ENCODE measurements at regions not wholly inside any gene's neighbourhood (a gene's known extent, or its start where the extent isn't known, plus 50 kb on each side); places are given as distances from the start of the nearest gene placed in this dataset.

DNA sequence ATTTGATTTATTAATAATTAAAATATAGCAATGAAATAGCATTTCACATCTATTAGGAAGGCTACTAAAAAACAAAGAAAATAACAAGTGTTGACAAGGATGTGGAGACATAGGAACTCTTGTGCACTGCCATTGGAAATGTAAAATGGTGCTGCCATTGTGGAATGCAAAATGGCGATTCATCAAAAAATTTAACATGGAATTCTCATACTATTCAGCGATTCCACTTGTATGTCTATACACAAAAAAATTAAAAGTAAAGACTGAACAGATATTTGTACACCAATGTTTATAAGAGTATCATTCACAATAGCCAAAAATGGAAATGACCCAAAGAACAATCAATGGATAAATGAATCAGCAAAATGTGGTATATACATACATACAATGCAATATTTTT is 101.3 kb upstream of the S1PR1 start:
- no peak for TF ChIP-seq POLR2AphosphoS5 (IDR thresholded peaks at IDR 0.05; ENCODE audit: low read depth, low read length)
- TF ChIP-seq, protein P1, sequence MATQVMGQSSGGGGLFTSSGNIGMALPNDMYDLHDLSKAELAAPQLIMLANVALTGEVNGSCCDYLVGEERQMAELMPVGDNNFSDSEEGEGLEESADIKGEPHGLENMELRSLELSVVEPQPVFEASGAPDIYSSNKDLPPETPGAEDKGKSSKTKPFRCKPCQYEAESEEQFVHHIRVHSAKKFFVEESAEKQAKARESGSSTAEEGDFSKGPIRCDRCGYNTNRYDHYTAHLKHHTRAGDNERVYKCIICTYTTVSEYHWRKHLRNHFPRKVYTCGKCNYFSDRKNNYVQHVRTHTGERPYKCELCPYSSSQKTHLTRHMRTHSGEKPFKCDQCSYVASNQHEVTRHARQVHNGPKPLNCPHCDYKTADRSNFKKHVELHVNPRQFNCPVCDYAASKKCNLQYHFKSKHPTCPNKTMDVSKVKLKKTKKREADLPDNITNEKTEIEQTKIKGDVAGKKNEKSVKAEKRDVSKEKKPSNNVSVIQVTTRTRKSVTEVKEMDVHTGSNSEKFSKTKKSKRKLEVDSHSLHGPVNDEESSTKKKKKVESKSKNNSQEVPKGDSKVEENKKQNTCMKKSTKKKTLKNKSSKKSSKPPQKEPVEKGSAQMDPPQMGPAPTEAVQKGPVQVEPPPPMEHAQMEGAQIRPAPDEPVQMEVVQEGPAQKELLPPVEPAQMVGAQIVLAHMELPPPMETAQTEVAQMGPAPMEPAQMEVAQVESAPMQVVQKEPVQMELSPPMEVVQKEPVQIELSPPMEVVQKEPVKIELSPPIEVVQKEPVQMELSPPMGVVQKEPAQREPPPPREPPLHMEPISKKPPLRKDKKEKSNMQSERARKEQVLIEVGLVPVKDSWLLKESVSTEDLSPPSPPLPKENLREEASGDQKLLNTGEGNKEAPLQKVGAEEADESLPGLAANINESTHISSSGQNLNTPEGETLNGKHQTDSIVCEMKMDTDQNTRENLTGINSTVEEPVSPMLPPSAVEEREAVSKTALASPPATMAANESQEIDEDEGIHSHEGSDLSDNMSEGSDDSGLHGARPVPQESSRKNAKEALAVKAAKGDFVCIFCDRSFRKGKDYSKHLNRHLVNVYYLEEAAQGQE (IDR thresholded peaks at IDR 0.05; ENCODE audit: insufficient read depth in 1 of 2, low read depth in 2 of 2, low read length in 1 of 2), result no peak
- TF ChIP-seq, protein P2, sequence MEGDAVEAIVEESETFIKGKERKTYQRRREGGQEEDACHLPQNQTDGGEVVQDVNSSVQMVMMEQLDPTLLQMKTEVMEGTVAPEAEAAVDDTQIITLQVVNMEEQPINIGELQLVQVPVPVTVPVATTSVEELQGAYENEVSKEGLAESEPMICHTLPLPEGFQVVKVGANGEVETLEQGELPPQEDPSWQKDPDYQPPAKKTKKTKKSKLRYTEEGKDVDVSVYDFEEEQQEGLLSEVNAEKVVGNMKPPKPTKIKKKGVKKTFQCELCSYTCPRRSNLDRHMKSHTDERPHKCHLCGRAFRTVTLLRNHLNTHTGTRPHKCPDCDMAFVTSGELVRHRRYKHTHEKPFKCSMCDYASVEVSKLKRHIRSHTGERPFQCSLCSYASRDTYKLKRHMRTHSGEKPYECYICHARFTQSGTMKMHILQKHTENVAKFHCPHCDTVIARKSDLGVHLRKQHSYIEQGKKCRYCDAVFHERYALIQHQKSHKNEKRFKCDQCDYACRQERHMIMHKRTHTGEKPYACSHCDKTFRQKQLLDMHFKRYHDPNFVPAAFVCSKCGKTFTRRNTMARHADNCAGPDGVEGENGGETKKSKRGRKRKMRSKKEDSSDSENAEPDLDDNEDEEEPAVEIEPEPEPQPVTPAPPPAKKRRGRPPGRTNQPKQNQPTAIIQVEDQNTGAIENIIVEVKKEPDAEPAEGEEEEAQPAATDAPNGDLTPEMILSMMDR (IDR thresholded peaks at IDR 0.05), result no peak
- no peak for TF ChIP-seq SIN3A (IDR thresholded peaks at IDR 0.05; ENCODE audit: borderline replicate concordance, insufficient read depth, low read depth, low read length)

Measured in Panc1 (cell line).